ENCODE measurements at regions not wholly inside any gene's neighbourhood (a gene's known extent, or its start where the extent isn't known, plus 50 kb on each side); places are given as distances from the start of the nearest gene placed in this dataset.

DNA sequence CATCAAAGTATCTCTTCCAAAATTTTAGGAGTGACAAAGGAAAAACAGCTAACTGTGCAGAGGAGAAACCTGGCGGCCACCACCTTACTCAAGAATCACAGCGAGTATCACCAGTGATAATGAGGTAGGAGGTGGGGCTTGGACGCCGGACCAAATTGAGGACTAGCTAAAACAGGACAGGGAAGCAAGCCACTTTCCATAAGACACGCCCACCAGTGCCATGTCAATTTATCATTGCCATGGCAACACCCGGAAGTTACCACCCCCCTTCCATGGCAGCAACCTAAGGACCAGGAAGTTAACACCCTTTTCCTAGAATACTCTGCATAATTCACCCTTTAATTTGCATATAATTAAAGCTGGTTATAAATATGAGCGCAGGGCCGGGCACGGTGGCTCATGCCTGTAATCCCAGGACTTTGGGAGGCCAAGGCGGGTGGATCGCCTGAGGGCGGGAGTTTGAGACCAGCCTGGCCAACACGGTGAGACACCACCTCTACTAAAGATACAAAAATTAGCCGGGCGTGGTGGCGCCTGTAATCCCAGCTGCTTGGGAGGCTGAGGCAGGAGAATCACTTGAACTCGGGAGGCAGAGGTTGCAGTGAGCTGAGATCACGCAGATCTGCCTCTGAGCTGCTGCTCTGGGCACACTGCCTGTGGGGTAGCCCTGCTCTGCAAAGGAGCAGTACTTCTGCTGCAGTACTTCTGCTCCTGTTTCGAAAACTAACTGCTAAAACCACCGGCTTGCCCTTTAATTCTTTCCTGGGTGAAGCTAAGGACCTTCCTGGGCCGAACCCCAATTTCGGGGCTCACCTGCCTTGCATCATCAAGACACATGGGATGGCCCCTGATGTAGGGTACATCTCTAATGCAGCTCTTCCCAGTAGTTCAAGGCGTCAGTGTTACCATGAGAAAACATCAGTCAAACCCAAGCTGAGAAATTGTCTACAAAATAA lies 116.7 kb downstream of the HMX1 start:
- no peak for DNase-seq

DNA sequence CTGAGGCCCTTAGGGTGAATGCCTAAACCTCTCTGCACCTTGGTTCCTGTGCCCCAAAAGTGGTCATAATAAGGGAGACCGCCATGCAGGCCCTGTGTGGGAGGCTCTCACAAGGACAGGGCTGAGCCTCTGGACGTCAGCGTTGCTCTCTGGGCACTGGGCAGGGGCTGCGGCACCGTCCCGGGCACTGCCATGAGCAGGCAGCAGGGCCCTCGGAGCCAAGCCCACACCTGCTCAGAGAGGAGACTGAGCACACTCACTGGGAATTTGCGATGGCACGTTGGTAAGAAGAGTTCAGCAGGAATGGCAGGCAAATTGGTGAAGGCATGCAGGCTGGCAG lies 123.4 kb downstream of the HMX1 start:
- no peak for DNase-seq

DNA sequence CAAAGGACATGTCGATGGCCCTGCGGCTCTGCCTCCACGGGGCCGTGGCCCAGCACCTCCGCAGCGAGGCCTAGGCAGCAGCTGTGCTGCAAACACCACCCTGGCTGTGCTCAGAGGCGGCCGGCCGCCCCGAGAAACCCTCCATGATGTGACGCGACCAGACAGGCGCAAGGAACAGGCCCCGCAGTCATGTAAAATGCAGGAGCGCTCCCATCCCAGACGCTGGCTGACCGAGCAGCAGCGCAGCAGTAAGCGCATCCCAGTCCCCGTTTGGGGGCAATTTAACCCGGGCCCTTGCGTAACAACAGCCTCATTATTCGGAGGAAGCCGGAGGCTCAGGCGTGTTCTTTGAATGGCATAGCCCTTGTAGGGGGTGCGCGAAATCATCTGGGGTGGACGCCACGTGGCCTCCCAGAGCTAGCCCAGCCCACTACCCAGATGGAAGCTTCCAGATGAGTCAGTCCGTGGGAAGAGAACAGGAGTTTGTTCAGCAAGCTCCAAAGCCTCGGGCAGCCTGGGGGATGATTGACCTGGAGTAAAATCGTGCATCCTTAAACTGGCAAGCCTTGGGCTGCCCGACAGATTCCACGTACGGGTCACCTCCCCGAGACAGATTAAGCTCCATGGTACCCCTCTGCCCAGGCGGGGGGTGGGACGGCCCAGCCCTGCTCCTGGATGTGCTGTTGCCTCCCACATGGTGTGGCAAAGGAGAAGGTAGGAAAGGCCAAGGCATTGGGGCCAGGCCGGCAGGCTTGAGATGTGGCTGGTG lies 124.0 kb downstream of the HMX1 start:
- no peak for DNase-seq

DNA sequence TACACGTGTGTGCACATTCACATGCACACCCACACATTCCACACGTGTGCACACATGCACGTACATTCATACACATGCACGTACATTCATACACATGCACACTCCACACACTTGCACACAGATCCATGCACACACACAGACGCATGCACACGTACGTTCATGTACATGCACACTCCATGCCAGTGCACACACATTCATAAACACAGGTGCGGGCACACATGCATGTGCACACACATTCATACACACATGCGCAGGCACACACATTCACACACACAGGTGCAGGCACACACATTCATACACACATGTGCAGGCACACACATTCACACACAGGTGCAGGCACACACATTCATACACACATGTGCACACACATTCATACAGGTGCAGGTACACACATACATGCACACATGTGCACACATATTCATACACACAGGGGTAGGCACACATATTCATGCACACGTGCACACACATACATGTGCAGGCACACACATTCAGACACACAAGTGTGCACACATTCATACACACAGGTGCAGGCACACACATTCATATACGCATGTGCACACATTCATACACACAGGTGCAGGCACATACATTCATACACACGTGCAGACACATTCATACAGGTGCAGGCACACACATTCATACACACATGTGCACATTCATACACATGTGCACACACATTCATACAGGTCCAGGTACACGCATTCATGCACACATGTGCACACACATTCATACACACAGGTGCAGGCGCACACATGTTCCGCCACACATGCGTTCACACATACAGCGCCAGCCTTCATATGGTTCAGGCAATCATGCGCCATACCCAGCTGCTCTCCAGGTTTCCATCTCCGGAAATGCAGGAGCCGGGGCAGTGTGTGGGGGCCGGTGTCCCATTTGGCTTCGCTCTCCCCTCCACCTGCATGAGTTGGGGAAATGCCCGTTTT lies 124.8 kb downstream of the HMX1 start:
- DNase-seq: no peak

DNA sequence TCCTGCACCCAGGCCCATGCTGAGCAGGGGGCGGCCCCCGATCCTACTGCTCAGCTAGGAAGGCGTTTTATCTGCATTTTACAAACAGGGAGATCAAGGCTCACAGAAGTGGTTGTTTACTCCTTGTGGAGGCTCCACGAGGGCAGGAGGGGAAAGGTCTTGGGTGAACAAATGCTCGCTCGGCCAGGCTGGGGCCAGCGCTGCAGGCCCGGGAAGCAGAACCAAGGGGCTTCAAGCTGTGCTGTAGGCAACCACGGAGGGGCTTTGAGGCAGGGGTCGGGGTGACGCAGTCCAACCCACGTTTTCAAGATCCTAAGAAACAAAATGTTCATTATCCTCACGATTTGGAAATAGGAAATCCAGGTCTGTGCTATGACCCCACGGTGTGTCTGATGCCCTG lies 125.8 kb downstream of the HMX1 start:
- no peak for DNase-seq

DNA sequence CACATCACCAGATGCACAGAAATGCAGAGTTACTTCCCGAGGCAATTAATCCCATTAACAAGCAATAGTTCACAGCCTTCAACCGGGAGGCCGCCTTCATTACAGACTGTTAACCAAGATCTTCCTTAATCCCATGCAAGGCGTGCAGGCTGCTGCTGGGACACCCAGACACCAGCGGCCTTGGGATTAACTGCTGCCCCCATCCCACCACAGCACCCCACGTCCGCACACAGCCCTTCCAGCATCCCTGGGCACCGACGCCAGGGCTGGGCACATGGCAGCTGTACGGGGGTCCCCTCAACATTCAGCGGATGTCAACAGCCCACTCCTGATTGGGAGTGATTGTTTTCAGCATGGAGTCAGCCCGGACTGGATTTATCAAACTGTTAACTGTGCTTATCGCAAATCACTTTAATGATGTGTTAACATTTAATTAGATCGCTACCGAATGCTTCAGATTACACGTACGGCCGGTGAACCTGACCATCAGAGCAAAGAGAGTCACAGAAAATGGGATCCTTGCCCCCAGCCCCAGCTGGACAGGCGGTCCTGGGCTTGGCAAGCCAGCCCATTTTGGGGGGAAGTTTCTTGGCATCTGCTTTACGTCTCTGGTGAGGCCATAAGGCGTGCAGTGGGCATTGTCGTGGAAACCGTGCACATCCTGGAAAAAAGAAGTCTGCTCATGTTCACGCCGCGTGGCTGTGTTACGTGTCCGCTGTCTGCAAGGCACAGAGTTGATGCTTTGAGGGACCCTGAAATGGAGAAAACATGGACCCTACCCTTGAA lies 126.4 kb downstream of the HMX1 start:
- no peak for DNase-seq

DNA sequence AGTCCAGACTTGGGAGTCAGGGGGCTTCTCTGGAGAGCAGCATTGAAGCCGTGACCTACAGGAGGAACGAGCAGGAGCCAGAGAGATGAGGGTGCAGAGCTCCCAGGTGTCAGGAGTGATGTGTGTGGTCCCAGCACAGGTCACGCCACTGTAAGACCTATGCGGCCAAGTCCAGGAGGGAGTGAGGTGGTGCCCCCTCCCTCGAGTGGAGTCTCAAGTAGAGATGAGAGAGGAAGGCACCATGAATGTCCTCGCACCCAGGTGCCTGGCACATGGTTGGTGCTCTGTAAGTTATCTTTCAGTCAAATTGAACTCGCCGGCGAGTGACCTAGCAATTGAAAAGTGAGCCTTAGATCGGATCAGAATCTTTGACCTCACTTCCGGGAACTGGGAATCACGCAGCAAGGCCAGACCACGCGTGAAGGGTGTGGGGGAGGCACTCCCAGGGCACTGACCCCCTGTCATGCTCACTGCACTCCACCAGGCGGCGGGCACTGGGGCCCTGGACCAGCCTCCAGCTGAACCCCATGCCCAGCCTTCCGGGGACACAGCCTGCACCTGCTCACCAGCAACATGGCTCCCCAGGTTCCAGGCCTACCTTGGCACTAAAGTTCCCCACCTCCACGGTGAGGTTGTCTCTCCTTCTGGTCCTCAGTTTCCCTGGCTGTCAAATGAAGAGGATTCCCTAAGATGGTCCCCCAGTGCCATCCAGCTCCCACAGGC lies 127.4 kb downstream of the HMX1 start:
- no peak for DNase-seq

DNA sequence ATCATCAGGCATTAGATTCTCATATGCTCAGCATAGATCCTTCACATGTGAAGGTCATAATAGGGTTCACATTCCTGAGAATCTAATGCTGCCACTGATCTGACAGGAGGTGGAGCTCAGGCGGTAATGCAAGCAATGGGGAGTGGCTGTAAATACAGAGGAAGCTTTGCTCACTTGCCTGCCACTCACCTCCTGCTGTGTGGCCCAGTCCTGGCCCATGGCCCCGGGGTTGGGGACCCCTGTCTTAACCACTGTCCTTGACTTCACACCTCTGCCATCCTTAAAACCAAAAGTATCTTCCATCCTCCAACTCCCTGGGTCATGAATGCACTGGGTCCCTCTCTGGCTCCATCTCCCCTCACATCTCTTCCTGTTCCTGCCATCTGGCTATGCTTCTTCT lies 129.1 kb downstream of the HMX1 start:
- no peak for DNase-seq

DNA sequence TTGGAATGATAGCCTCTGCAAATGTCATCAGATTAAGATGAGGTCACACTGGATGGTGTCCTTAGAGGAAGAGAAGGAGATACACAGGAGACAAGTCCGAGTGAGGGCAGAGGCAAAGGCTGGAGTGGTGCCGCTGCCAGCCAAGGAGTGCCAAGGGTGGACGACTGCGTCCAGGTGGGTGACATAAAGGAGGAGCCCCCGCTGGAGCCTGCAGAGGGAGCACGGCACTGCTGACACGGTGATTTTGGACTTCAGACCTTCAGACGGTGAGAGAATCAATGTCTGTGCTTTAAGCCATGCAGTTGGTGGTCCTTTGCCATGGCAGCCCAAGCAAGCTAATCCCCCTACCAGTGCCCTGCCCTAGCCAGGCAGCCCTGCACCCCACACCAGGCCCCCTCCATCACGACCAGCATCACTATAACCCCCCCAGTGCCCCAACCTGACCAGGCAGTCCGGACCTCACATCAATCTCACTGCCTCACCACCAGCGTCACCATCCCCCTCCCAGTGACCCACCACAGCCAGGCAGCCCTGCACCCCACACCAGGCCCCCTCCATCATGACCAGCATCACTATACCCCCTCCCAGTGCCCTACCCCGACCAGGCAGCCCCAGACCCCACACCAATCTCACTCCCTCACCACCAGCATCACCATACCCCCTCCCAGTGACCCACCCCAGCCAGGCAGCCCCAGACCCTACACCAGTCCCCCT lies 130.0 kb downstream of the HMX1 start:
- DNase-seq: no peak

DNA sequence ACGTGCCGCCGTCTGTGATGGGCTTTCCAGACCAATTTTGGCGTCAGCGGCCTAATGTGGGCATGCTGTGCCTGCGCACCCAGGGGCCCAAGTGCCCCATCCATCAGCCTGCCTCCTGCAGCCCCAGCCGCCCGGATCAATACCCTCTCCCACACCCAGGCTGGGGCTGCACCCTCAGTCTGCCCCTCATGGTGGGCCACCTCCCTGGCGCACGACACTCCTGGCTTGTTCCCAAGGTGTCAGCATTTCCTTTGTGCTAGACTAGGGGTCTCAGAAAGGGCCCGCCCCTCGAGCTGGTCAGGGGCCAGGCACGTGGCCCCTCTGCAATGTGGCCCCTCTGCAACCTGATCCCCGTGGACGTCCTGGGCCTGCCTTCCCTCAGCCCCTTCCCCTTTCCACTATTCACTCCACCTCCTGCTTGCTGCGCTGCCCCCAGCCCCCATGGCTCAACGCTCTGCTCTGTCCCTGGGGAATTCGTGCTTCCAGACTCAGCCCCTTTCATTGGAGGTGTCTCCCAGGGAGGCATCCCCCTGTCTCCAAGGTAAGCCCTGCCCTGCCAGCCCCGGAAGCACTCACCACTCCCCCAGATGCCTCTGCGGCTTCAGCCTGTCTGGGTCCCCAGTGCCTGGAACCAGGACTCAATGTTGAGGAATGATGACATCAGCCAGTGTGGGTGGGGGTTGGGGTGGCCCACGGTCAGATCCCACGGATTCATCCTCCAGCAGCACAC lies 130.8 kb downstream of the HMX1 start:
- DNase-seq: no peak

DNA sequence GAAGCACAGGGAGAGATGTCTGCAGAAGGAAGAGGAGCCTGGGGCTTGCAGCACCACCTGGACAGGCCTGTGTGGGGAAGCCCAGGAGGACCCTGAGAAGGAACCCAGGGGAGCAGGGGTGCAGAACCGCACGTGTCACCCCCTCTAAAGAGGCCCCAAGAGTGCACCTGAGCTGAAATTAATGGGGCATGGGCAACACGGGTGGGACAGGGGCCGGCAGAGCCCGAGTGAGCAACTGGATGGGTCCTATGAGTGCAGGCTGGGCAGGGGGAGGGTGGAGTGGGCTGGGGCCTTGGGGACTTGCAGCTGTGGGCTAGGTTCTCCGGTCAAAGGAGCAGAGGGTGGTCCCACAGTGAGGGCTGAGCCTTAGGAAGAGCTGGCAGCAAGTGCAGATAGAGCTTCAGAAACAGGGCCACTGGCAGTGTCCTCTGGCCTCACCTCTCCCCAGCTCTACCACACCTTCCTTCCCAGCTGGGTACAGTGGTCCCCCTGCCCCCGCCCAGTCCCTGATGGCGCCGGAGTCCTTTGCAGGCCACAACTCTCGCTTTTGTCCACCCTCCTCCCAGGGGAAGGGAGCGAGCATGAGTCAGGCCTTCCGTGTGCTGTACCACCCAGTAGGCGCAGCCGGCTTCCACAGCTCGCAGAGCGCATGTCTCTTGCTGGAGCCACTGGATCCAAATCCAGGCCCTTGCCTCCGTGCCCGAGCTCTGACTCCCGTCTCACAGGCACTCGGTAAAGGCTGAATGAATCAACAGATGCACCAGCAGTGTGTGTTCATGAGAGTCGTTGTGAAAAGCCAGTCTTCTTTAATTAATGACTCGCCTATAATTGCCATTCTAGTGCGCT lies 131.6 kb downstream of the HMX1 start:
- DNase-seq: no peak

DNA sequence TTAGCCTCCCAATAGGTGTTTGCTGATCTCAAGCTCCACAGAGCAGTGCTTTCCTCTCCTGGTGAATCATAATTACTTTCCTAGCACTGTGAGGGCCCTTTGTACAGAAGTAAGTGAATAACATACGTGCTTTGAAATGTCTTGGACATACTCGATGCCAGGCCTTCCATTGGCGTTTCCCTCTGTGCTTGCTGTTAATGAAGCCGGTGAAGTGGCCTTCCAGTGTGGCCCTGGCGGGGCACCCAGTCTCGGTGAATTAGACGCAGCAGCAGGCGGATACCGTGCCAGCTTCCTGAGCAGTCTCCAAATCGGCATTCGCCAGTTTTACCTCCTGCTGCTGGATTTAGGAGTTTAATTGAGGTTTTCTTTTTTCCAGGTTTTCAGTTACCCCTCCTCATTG lies 132.3 kb downstream of the HMX1 start:
- DNase-seq: no peak

DNA sequence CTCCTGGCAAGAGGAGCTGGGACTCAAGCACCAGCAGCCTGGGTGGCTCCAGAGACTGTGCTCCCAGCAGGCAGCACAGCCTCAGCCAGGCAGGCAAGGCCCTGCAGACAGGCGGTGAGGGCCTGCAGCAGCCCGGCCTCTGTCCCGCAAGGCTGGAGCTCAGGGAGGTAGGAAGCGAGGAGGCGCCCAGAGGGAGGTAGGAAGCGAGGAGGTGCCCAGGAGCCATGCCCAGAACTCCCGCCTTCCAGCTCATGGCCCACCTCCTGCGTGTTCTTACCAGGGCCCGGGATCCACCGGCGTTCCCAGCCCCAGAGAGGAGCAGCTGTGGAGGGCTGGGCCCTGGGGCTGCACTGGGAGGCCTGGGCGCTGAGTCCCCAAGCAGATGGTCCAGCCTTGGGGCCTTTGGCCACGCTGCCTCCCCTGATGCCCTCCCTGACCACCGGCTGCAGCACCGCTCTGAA lies 133.1 kb downstream of the HMX1 start:
- no peak for DNase-seq

DNA sequence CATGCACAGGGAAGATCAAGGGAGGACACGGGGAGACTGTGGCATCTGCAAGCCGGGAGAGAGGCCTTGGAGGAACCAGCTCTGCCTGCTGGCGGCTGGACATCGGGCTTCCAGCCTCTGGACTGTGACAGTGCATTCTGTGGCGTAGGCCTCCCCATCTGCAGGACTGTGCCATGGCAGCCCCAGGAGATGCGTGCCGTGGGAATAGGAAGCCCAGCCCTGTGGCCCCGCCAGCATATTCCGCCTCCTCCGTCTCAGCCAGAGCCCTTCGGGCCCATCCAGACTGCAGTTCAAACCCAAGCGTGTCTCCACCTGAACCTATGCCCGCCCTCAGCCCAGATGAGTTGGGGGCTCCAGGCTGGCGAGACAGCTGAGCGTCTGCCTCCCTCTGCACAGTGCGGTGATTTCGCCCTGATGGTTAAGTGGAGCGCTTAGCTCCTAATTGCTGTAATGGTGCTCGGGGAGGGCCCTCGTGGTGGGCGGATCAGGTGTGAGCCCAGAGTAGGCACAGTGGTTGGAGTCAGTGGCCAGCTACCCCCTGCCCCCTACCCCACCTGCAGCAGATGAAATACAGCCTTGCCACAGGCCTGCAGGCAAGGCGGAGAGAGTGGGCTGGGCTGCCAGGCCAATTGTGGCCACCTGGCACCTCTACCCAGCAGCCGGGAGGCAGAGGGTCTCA lies 133.9 kb downstream of the HMX1 start:
- DNase-seq: no peak

DNA sequence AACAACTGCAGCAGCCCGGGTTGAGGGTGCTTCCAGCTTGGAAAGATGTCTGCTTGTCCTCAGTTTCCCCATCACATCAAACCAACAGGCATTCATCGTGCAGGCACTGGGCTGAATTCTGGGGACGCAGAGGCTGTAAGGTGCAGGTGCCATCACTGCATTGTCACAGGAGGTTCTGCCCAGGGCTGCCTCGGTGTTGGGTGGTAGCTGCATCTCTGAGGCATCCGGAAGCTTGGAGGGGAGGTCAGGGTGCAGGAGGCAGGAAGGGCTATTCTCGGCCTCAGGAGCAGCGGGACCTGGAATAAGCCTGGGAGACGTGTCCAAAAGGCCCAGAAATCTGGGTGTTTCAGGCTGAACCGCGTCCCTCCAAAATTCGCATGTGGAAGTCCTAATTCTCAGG lies 134.6 kb downstream of the HMX1 start:
- DNase-seq: no peak

DNA sequence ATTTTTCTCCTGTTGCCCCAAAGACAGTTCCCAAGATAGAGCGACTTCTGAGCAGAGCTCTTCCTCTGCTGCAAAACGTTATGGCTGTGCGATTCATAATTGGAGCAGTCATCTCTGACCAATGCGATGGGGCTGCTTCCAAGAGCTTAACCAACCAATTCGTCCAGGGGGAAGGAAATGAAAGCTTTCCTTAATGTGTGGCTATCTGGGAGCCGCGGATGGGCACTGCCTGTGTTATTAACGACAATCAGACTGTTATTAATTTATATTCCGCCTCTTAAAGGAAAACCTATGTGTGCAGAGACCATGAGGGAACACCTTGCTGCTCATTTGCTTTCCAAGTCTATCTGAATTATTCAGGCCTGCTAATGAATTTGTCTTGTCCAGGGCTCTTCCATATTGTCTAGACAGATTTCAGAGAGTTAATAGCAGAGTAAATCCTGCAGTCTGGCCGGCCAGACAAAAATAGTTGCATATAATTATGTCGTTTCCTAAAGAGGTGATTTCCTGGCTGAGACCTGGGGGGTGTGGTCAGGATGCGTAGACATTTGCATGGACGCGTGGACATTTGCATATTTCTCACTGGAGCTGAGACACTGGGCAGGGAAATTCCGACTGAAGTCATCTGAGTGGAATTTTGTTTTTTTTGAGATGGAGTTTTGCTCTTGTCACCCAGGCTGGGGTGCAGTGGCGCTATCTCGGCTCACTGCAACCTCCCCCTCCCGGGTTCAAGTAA lies 135.4 kb downstream of the HMX1 start:
- DNase-seq: no peak

Data from suppressor macrophage (primary cell).